LNCaP clone FGC (cell line): ENCODE measurements at regions not wholly inside any gene's neighbourhood (a gene's known extent, or its start where the extent isn't known, plus 50 kb on each side); places are given as distances from the start of the nearest gene placed in this dataset.

Experiments
- DNase-seq: peaks from one replicate; pipeline ENCODE4 v3.0.0-alpha.2; 2011; ENCODE audit warnings: low read depth
- H3K4me3 ChIP-seq: 2 replicates; pipeline ENCODE4 v1.5.1; 2011; ENCODE audit warnings: mild to moderate bottlenecking, low read depth, low read length, control low read depth
- TF ChIP-seq, protein P1 (sequence below): IDR thresholded peaks from 2 replicates; pipeline ENCODE4 v1.5.1; 2012; ENCODE audit warnings: mild to moderate bottlenecking; ENCODE audit not compliant: control insufficient read depth, insufficient read depth; ENCODE audit errors: extremely low read depth

DNA sequence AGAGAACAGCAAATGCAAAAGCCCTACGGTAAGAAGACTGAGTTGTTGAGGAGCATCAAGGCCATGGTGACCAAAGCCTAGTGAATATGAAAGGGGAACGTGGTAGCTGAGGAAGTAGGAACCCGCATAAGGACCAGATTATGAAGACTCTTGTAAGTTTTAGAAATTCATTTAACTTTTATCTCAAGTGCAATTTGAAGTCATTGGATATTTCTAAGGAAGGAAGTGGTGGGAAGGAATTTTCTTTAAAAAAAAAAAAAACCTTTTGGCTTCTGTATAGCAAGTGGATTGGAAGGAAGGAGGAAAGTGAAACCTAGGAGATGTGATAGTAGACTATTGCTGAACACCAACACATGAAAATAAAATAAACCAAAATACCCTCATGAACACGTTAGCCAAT, 119.0 kb downstream of the TNFSF18 start:
- no peak for DNase-seq
- no peak overlapping the region for H3K4me3 ChIP-seq
- TF ChIP-seq, protein P1, sequence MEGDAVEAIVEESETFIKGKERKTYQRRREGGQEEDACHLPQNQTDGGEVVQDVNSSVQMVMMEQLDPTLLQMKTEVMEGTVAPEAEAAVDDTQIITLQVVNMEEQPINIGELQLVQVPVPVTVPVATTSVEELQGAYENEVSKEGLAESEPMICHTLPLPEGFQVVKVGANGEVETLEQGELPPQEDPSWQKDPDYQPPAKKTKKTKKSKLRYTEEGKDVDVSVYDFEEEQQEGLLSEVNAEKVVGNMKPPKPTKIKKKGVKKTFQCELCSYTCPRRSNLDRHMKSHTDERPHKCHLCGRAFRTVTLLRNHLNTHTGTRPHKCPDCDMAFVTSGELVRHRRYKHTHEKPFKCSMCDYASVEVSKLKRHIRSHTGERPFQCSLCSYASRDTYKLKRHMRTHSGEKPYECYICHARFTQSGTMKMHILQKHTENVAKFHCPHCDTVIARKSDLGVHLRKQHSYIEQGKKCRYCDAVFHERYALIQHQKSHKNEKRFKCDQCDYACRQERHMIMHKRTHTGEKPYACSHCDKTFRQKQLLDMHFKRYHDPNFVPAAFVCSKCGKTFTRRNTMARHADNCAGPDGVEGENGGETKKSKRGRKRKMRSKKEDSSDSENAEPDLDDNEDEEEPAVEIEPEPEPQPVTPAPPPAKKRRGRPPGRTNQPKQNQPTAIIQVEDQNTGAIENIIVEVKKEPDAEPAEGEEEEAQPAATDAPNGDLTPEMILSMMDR = no peak

DNA sequence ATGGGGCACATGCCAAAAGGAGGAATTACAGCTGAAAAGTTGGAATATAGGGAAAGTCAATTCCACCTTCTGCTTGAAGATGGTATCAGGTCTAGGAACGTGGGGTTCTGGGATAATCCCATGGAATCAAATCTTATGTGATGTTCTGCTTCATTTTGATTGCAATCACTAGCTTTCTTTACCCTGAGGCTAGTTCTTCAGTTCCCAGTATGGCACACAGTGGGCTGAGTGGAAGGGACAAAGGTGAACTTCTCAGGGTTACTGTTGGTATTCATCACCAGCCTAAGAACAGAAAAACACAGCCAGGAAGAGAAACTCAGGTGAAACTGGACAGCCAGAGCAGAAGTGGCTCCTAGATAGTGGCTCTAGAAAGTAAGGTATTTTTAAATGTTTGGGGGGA, 117.8 kb downstream of the TNFSF18 start:
- TF ChIP-seq, protein P1 = no peak
- H3K4me3 ChIP-seq = no peak overlapping the region
- DNase-seq = no peak

DNA sequence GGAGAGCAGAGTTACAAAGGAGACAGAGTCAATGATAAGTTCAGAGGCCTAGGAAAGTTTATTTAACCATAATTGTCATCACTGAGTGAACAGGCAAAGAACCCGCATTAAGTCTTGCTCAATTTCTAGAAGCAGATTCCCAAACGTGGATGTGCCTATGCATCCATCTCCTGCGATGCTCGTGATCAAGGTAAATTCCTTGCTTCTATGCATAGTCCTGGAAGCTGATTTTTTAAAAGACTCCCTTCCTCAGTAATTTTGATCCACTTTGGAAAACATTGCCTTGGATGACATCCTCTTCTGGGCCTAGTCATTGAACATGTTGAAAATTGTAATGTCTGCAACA, 116.4 kb downstream of the TNFSF18 start:
- DNase-seq = no peak
- H3K4me3 ChIP-seq = no peak overlapping the region
- TF ChIP-seq, protein P1 = no peak

DNA sequence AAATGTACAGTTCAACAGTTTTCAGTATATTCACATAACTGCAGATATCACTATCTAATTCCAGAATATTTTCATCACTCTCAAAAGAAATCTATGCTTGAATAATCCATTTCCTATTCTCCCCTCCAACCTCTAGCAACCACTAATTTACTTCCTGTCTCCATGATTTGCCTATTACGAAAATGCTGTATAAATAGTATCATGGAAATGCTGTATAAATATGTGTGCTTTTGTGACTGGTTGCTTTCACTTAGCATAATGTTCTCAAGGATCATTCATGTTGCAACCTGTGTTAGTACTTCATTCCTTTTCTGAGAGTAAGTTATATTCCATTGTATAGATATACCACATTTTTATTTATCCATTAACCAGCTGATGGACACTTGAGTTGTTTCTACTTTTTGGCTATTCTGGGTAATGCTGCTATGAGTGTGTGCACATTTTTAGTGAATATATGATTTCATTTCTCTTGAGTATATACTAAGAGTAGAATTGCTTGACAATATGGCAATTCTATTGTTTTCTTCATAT, 115.6 kb downstream of the TNFSF18 start:
- TF ChIP-seq, protein P1 = no peak
- H3K4me3 ChIP-seq = no peak overlapping the region
- DNase-seq = no peak

DNA sequence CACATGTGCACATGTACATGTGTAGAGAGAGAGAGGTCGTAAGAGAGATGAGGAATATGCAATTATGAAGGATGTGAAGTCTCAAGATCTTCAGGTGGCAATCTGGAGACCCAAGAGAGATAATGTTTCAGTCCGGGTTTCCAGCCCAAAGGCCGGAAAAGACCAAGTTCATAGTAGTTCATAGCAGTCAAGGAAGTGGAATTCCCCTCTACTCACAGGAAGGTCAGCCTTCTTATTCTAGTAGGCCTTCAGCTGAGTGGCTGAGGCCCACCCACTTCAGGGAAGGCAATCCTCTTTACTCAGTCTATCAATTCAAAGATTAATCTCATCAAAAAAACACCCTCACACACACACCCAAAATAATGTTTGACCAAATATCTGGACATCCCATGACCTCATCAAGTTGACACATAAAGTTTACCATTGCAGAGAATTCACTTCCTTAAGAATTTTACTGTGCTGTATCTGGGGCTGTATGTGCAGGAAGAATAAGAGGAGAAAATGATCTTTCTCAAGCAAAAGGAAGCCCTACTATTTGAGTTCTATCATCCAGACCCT, 114.6 kb downstream of the TNFSF18 start:
- TF ChIP-seq, protein P1 = no peak
- no peak for DNase-seq
- no peak overlapping the region for H3K4me3 ChIP-seq

DNA sequence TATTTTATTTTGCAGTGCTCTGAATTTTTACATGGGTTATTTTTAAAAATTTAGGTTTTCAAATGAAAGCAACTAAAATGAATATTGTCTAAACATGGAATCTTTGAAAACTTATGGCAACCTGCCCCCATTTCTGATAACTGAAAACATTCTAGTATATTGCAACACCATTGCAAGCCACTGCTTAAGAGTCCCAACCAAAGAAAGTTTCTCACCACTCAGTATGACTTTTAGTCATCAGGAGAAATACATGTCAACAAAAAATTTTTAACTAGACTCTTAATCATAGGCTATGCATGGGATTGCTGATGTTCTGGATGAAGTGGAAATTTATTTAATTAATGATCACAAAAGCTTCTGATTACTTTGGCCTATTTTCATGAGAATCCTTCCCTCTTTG, 112.1 kb downstream of the TNFSF18 start:
- no peak overlapping the region for H3K4me3 ChIP-seq
- TF ChIP-seq, protein P1 = no peak
- DNase-seq = no peak

DNA sequence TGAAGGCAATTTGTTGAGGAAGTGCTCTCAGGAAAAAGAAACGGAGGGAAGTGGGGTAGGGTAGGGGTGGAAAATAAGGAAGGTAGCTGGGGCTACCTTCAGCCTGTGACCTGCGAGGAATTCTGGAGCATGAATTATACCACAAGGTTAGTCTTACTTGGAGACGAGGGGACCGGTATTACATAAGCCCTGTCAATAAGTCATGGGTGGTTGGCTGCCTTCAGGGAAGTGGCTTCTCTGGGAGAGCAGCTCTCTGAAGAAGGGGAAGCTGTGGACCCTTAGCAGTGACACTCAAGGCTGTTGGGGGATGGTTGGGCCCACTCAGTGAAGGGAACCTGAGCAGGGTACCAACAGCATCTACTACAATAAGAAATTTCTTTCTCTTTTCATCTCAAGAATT, 111.3 kb downstream of the TNFSF18 start:
- no peak for DNase-seq
- H3K4me3 ChIP-seq = no peak overlapping the region
- TF ChIP-seq, protein P1 = no peak
